Testis (tissue), 2 donors: ENCODE measurements at regions not wholly inside any gene's neighbourhood (a gene's known extent, or its start where the extent isn't known, plus 50 kb on each side); places are given as distances from the start of the nearest gene placed in this dataset.

Experiments used
- POLR2A ChIP-seq: fragments of 450-650 bp; IDR thresholded peaks from one replicate; pipeline ENCODE4 v1.6.1; 2017; ENCODE audit warnings: antibody characterized with exemption, mild to moderate bottlenecking, moderate library complexity
- TF ChIP-seq, protein P1 (sequence below), 3 experiments: fragments of 450-650 bp in 2 of 3; fragments of 200-600 bp in 1 of 3; sonication (generic) in 1 of 3; IDR thresholded peaks; one replicate each; pipeline ENCODE4 v1.5.1; 2016 to 2019; ENCODE audit warnings: antibody characterized with exemption in 3 of 3, mild to moderate bottlenecking in 2 of 3, moderate library complexity in 1 of 3

DNA sequence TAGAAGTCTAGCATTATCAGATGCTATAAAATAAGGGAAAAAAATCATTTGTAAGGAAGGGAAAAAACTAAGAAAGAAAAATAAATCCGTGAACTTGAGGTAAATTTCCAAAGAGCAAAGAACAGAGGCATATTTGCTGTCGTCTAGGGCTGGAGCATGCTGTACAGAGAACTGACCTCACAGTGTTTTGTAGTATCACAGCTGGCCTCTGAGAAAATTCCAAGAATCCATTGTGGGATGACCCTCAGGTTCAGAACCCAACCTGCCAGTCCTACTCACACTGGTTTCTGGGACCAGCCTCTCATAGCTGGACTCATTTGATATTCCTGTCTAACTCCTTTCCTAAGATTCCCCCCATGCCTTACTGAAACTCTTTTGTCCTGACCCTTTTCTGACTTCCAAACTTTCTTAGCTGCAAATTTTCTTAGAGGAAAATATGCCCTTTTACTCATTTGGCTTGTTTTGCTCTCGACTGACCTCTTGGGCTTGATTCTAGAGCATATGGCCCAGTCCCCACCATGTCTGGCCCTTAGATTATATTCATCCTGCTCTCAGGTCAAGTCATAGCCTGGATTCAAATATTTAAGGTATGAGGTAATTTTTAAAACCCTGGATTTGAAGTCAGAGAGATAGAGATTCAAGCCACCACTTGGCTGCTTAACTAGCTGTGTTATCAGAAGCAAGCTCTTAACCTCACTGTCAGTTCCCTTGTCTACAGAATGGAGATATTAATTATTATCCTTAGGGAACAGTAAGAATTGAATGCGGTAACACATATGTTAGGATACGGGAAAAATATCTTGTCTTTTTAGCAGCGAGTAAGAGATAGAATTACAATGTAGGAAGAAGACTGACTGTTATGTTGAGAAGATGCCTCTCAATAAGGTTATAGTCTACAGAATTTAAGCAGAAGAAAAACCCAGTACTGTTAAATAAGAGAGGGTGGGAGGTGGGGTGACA lies 89.7 kb upstream of the KCNA4 start:
- no peak for TF ChIP-seq POLR2A
- TF ChIP-seq, protein P1, sequence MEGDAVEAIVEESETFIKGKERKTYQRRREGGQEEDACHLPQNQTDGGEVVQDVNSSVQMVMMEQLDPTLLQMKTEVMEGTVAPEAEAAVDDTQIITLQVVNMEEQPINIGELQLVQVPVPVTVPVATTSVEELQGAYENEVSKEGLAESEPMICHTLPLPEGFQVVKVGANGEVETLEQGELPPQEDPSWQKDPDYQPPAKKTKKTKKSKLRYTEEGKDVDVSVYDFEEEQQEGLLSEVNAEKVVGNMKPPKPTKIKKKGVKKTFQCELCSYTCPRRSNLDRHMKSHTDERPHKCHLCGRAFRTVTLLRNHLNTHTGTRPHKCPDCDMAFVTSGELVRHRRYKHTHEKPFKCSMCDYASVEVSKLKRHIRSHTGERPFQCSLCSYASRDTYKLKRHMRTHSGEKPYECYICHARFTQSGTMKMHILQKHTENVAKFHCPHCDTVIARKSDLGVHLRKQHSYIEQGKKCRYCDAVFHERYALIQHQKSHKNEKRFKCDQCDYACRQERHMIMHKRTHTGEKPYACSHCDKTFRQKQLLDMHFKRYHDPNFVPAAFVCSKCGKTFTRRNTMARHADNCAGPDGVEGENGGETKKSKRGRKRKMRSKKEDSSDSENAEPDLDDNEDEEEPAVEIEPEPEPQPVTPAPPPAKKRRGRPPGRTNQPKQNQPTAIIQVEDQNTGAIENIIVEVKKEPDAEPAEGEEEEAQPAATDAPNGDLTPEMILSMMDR (IDR thresholded peaks at IDR 0.05): no peak
